ENCODE measurements at regions not wholly inside any gene's neighbourhood (a gene's known extent, or its start where the extent isn't known, plus 50 kb on each side); places are given as distances from the start of the nearest gene placed in this dataset.

DNA sequence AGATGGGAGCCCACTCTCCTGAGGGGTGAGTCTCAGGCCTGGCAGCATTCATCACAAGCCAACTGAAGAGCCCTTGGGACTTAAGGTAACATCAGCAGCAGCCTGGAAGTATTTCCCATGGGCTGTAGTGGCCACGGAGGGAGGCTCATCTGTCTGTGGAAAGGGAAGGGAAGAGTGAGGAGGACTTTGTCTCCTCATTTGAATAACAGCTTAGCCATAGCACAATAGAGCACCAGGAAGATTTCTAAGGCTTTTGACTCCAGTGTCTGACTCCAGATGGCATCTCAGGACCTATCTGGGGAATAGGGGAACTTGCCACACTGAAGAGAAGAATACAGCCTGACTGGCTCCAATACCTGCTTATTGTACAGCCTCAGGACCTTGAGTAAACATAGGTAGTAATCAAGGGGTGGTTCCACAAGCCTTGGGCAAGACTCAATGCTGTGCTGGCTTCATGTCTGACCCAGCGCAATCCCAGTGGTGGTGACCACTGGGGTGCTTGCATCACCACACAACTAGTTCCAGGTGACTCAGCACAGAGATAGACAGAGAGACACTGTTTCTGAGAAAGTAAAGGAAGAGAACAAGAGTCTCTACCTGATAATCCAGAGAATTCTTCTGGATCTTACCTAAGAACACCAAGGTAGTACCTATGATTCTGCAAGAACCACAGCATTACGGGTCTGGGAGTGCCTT is 510.5 kb upstream of the CCDC179 start:
- TF ChIP-seq CTCF (IDR thresholded peaks at IDR 0.05) (no peak), POLR2A (IDR thresholded peaks at IDR 0.05) (no peak)
